GM20431 (cell line): ENCODE measurements at regions not wholly inside any gene's neighbourhood (a gene's known extent, or its start where the extent isn't known, plus 50 kb on each side); places are given as distances from the start of the nearest gene placed in this dataset.
"Not testable (repeated sequence)": the region's sequence is repeated elsewhere in the genome, so short reads cannot be mapped to it uniquely, and the experiment has no call there.

Source experiments
- in situ Hi-C: fragments of 300-500 bp; cut with MseI, MboI; formaldehyde crosslinking; loops from one replicate; pipeline ENCODE4 v1.15.0; 2020; ENCODE audit warnings: low sequenced_read_pairs; ENCODE audit not compliant: unreplicated experiment

DNA sequence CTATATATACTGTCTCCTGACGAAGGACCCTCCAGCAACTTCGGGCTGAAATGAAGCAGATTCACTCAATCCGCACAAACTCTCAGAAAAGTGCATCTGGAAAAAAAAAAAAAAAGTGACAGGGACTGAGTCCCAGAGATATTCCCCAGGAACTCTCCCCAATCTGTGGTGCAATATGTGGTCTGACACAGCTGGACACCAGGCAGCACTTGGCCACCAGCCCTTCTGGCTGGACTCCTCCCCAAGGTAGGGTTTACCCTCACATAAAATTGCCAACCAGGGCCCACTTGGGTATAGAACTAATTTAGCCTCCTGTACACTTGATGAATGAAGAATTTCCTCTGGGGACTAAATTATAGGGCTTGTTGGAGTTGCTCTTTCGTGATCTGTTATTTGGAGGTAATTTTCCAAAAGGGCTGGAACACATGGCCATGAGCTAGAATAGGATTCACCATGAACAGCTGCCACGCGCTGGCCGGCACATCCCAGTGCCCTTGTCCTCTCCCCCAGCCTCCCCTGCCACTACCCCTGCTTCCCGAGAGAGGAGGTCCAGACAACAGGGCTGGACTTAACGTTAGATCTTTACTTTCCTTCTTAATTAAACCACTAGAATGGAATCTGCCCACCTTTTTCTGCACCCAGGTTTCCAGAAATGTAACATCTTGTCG, 379.2 kb downstream of the BMP2 start:
- in situ Hi-C loops = no loop called here

DNA sequence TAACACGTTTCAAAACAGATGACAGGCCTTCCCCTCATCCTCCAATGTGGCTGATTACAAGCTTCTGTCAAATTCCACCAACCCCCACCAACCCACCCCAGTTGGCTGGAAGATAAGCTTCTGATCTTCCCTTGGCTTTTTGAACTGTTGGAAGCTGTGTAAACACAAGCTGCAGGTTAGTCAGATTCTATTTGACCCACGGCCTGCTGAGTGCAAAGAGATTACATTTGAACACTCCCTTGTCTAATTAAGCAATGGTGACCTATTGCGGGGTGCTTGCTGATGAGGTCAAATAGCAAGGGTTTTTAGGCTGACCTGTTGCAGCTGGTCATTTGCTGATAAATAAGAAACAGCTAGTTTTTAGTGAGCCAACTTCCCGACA, 379.7 kb downstream of the BMP2 start:
- in situ Hi-C loops = no loop called here

DNA sequence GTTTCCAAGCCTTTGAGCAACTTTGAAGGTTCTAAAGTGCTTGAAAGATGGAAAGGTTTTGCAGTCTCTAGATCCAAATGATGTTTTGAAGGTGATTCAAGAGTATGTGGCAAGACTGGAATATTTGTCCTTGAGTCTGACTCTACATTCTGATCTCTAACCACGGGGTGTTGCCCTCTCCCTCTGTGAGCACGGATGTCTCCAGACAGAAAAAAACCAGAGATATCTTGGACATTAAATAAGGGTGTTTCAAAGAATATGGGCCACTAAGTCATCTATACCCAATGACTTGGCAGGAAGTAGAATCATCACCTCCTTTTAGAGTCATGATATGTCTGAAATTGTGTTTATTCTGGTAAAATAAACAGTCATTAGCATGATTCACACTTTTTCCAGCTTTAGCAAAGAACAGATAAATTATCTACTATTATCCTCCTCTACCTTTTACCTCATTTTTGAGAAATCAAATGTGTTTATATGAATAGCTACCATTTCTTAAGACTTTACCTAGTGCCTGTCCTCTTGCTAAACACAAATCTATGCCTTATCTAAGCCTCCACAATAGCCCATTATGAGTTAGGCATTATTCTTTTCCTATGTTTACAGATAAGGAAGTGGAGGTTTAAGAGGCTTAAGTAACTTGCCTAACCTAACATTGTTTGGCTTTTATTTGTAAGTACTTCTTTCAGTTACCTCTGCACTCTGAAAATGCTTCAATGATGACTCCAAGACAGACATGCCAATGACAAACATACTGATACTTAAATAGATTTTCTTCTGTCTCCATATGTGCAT, 384.4 kb downstream of the BMP2 start:
- in situ Hi-C loops = no loop called here

DNA sequence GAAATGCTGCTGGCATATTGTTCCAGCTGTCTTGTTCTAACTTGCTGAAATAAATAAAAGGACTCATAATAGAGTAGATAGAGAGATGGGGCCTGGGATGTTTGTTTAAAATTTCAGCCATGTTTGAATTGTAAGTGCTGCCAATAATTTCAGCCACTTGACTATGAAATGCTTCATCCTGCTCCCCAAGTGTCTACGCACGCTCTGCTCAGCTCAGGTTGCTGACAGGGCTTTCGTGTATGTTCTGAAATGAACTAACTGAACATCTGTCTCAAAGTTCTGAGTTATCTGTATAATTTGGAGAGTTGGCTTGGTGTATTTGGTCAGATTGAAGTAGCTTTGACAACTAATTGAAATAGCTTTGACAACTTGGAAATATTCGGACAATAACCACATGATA, 387.8 kb downstream of the BMP2 start:
- in situ Hi-C loops = no loop called here

DNA sequence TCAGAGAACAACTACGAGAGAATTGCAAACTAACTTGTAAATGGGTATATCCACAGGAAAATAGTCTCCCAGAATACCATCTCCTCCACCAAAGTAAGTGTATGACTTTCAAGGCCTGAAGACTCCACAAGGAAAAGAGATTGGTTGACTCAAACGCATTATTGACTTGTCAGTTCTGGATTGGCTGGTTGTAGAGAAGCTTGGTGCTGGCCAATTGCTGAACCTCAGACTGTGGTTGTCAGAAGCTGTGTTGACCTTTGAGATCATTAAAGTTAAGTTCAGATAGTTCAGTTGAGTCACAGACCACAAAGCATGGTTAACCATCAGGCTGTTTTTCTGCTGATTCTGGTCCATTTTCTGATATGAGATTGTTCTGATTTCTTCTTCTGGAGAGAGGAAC, 388.3 kb downstream of the BMP2 start:
- in situ Hi-C loops = no loop called here

DNA sequence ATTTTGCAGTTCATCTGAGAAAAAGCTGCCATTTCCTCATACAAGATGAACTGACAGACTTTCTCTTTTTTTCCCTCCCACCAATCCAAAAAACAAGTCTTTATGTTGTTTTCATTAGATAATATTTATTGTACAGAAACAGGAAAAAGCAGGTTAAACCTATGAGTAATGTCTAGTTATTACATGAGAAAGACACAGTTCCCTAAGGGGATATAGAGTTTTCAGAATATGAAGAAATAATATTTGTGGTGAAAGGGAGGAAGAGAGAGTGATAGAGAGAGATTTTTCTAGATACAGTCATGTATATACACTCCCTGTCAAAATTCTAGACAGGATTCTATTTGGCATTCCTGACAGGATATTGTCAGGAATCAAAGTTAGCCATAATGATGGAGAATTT, 392.4 kb downstream of the BMP2 start:
- in situ Hi-C loops = no loop called here

DNA sequence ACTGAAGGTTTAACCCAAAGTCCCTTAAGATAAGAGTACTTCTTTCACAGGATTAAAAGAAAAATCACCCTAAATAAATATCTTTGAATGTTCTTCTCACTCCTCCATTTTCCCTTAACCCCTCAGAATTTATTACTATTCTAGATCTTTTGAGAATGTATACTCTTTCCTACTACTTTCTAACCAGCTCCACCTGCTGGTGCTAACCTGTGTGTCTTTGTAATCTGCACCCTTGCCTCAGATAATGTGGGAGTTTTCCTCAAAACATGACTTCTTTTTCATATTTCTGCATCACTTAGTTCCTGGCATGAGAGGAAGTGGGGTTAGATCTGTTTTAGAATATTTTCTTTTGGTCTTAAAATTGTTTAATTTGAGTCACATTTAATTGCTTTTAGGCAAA, 394.2 kb downstream of the BMP2 start:
- in situ Hi-C loops = no loop called here

DNA sequence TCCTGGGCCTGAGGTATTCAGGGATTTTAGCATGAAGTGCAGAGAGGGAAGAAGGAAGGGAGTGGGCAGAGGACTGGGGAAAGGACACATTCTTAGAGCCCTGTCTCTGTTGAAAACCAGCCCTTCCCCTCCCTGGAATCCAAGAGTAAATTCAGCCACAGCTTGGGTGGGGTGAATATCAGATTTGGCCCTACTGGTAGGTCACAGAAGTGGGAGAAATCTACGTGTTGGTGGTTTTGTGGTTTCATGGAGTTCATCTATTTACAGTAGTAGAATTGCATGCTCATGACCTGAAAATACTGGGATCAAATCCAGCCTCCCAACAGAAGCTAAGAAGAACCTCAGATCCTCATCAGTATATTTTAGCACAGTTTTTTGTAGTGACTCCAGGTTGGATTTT, 404.4 kb downstream of the BMP2 start:
- in situ Hi-C loops = no loop called here

DNA sequence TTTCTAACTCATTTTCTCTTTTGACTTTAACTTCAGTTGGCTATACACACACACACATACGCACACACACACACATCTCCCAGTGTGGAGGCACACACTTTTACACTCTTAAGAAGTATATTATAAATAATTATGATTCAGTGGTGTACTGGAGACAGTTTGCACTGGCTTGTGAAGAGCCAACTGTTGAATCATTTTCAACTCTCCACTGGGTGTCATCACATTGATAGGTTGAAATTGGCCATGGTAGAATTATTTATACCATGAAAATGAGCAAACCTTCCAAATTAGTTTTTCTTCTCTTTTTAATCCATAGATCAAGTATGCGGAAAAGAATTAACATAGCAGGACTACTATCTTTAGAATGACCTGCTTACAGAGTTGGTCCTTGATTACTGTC, 407.1 kb downstream of the BMP2 start:
- in situ Hi-C loops = no loop called here

DNA sequence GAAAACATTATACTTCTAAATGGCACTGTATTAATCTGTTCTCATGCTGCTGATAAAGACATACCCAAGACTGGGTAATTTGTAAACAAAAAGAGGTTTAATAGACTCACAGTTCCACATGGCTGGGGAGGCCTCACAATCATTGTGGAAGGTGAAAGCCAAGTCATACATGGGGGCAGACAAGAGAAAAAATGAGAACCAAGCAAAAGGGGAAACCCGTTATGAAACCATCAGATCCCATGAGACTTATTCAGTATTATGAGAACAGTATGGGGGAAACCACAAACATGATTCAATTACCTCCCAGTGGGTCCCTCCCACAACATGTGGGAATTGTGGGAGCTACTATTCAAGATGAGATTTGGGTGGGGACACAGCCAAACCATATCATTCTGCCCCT, 408.3 kb downstream of the BMP2 start:
- in situ Hi-C loops = not testable (repeated sequence)

DNA sequence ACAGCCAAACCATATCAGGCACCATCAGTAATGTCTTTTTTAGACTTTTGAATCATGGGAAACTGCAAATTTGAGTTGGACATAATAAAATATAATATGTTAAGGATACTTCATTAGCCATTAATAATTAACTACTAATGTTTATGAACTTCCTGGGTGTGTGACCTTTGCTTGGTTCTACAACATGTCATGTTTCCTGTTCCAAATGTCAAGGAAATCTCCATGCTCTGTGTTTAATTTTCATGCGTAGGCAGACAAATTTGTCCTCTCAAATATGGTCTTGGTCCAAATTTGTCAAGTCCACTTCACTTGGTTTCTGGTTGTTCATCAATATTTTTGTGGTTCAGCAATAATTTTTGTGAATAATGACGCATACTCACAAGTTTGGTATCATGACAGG, 410.5 kb downstream of the BMP2 start:
- in situ Hi-C loops = no loop called here

DNA sequence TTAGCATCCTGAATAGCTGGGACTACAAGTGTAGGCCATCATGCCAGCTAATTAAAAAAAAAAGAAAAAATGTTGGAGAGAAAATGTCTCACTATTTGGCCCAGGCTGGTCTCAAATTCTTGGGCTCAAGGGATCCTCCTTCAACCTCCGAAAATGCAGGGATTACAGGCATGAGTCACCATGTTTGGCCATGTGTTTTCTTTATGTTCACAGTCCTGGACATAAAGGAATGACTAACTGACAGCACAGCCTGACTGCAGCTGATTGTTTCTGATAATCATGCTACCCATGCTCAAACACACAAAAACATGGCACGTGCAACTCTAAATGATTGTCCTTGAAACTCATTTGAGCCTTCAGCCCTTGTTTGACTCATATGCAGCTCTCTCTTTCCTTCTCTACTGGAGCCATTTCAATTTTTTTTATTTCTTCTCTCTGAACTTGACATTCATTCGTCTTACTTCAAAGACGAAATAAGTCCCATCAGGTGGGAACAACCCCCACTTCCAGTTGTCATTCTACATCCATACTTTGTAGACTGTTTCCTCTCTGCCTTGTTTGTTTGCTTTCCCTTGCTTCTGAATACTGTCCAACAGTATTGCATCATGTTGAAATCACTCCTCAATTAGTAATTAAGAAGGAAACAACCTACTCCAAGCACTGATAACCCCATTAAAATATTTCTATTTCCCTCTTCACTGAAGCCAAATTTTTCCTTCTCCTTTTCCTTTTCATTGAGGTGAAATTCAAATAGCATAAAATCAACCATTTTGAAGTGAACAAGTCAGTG, 413.0 kb downstream of the BMP2 start:
- in situ Hi-C loops = no loop called here

DNA sequence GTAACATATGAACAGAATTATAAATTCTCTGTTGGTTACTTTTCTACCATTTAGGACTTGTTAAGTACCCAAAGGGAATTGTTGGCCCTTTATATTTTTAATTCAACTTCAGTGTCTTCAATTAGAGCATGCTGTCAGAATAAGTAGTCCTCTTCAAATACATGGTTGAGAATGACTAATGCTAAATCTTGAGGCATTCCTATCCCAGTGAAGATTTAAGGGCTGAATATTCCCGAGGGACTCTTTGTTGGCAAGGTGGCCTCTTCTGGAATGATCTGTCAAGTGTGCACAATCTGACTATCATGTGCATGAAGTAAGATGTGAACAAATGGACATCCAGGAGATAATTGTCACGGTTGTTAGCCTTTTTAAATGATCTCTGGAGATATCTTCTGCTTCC, 421.7 kb downstream of the BMP2 start:
- in situ Hi-C loops = no loop called here

DNA sequence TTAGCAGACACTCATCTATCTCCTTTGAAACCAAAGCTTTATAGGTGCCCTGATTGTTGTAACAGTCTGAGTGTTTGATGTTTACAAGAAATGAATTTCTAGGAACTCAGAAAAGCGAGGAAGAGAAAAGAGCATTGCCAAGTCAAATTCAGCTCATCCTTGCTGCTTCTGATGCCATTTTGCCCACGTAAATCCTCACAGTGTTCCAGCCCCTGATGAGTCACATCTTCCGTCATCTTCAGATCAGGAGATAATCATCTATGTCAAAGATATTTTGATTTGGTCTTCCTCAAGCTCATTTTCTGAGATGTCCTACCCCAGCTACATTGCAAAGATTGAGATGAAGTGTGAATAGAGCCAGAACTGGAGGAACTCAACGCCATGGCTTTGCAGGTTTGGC, 426.2 kb downstream of the BMP2 start:
- in situ Hi-C loops = no loop called here

DNA sequence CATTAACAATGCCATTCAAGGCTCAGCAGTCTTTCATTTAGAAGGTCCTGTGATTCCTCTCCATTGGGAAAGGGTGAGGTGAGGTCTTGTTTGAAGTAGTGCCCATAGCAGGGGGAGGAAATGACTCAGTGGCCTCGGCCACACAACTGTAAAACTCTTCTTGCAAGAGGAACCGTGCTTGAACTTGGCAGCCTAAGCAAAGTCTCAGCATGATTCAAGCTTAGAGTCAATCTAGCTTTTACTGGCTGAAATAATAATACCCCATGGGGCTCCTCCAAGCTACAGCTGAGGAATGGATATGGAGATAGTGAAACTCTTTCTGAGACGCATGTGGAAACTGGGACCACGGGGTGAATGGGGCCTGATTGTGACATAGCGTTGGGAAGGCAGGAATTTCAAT, 428.2 kb downstream of the BMP2 start:
- in situ Hi-C loops = no loop called here

DNA sequence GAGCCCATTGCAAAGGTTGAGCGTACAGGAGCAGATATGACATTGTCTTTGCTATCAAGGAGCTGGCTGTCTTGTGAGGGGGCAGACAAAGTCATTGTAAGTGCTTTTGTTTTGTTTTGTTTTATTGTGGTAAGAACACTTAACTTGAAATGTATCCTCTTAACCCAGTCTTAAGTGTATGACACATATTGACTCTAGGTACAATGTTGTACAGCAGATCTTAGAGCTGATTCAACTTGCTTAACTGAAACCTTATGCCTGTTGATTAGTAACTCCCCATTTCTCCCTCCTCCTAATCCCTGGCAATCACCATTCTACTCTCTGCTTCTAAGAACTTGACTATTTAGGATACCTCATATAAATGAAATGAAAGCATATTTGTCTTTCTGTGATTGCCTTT, 429.0 kb downstream of the BMP2 start:
- in situ Hi-C loops = no loop called here

DNA sequence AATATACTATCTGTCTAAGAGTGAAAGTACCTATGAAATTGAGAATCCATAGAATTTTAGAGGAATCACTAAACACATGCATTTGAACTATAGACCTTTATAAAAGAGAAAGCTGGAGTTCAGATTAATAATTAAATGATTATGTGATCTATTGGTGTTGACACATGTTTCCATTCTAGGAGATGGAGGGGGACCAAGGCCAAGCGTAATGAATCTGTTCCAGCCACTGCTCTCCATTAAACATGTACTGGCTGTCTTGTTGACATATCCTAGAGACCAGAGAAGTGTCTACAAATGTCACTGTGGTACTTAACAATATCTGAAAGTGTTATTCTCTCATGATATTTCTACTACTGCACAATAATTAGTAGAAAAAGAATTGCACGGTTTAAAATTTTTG, 432.4 kb downstream of the BMP2 start:
- in situ Hi-C loops = no loop called here

DNA sequence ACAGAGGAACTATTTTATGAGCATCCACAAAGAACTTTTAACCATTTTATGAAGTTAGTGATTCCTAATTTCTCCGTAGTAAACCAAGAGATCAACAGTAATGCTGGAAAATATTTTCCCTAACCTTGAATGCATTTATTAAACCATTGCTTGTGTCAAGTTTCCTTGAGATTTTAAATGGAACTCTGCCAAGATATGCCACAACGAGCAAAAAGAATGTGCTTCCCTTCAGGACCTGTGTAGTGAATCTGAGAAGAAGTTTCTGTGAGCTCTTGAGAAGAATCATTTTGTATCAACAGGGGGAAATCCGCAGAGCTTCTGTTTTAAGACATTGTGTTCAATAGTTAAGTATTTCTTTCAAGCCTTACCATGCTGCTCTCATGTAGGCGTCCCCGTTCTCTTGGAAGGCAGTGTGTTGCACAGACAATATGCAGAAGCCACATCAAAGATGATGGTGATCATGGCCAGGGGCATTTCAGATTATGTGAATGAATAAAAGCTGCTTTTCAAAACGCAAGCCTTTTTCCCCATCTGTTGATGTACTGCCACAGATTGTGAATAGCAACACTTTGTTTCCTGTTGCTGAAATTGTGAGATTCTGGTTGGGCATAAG, 439.8 kb downstream of the BMP2 start:
- in situ Hi-C loops = no loop called here

DNA sequence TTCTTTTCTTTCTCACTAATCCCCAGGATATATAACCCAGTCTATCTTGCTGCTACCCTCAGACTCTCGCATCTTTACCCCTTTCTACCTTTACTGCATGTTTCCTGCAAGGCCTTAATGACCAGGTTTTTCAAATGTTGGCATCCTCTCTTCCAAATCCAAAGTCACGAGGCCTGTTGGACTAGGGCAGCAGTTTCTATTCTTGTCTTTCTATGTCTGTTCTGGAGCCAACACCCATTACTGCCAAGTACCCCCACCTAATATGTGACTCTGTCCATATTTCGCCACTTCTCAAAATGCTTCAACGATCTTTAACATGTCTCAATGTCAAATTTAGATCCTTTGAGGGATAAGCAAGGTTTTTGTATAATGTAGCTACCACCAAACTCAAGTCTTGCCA, 443.4 kb downstream of the BMP2 start:
- in situ Hi-C loops = no loop called here

DNA sequence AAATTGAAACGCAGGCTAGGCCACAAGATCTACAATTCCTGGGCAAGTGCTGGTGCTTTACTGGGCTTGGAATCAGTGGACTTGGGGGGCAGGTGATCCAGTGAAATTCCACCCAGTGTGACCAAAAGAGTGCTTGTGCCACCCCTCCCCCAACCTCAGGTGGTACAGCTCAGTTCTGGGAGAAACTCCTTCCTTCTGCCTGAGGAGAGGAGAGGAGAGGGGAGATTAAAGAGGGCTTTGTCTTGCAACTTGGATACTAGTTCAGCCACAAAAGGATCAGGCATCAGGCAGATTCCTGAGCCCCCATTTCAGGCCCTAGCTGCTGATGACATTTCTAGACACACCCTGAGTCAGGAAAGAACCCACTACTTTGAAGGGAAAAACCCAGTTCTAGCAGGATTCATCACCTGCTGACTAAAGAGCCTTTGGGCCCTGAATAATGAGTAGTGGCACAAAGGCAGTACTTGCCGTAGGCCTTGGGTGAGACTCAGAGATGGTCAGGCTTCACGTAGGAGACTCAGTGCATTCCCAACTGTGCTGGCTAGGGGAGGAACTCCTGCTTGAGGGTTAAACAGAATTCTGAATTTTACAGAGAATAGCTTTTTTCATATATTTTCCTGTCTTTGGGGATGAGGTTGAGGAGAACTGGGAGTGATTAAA, 446.7 kb downstream of the BMP2 start:
- in situ Hi-C loops = no loop called here
